MV-4-11 (cell line): ENCODE measurements at regions not wholly inside any gene's neighbourhood (a gene's known extent, or its start where the extent isn't known, plus 50 kb on each side); places are given as distances from the start of the nearest gene placed in this dataset.

Experiments
- DNase-seq: peaks from one replicate; lab custom pipeline; 2025; lab: John Stamatoyannopoulos, UW

GRCh38 chr4:55754754-55755350, 64.7 kb upstream of the EXOC1L start:
- no peak for DNase-seq

DNA sequence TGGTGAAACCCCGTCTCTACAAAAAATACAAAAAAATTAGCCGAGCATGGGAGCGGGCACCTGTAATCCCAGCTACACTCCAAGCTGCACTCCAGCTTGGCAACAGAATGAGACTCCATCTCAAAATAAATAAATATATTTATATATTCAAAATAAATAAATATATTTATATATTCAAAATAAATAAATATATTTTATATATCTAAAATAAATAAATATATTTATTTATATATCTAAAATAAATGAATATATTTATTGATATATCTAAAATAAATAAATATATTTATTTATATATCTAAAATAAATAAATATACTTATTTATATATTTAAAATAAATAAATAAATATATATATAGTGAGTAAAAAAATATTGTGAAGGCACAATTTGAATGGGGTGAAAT, 63.4 kb upstream of the EXOC1L start:
- DNase-seq = no peak

DNA sequence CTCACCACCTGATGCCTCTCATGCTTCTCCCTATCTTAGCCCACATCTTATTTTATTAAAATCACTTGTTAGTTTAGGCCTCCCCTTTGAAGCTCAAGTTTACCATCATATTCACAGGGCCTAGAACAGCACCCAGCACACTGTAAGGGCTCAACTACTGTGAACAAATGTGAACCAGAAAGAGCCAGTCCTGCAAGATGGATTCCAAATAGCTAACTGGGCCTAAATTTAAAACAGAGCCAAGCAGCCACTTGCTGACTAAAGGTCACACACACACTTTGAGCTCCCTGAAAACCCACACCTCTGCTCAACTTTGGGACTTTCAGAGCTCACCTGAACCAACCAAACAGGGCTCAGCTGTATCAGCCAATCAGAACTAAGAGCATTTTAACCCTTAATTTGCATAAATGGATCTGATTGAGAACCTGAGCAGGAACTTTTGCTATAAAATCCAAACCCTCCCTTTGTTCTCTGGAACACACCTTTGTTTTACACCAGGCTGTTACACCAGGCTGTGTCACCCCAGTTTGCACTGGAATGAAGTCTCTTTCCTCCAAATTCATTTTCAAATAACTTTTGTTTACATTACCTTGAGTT, 62.1 kb upstream of the EXOC1L start:
- DNase-seq = no peak

DNA sequence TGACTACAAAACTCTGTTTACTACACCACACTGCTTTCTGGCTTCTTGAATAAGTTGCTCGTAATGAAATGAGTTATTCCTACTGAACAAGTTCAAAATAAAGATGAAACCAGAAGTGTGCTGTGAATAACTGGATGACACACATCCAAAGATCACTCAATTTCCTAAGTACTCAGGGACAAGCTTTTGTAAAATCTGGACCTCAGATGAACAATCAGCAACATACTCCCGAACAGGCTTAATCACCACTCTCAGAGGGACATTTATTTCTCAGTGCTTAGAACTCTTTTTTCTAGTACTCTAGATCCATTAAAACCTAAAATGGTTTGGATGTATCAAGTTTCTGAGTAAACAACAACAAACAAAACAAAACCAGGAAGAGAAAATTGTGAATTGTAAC, 61.5 kb upstream of the EXOC1L start:
- DNase-seq = no peak

- no peak for DNase-seq
These were observed 61.0 kb upstream of the EXOC1L start for GRCh38 chr4:55758570-55758969.

GRCh38 chr4:55762819-55763218, 56.8 kb upstream of the EXOC1L start:
- no peak for DNase-seq

GRCh38 chr4:55763996-55764395, 55.6 kb upstream of the EXOC1L start:
- no peak for DNase-seq

GRCh38 chr4:55765070-55765469, 54.5 kb upstream of the EXOC1L start:
- DNase-seq = no peak

- DNase-seq = no peak
These were observed 51.3 kb upstream of the EXOC1L start for GRCh38 chr4:55768291-55768690.
